ENCODE measurements at regions not wholly inside any gene's neighbourhood (a gene's known extent, or its start where the extent isn't known, plus 50 kb on each side); places are given as distances from the start of the nearest gene placed in this dataset.

- no peak for TF ChIP-seq NFRKB (IDR thresholded peaks at IDR 0.05; ENCODE audit: low read depth)
- no peak for TF ChIP-seq ZNF764 (CRISPR knock-in tag; IDR thresholded peaks at IDR 0.05; ENCODE audit: low read depth)
- TF ChIP-seq EZH2 (IDR thresholded peaks at IDR 0.05; ENCODE audit: borderline replicate concordance, low read depth, low read length): no peak
- TF ChIP-seq TCFL5 (CRISPR knock-in tag; conservative IDR thresholded peaks at IDR 0.05): no peak
- no peak for TF ChIP-seq CTCF (IDR thresholded peaks at IDR 0.05 in 2 of 3, conservative IDR thresholded peaks at IDR 0.05 in 1 of 3; ENCODE audit: insufficient read depth in 2 of 3, low read depth in 1 of 3, low read length in 3 of 3)
- TF ChIP-seq POLR2AphosphoS5 (IDR thresholded peaks at IDR 0.05; ENCODE audit: control insufficient read depth, insufficient read depth, low read depth, low read length): no peak
- TF ChIP-seq DEAF1 (CRISPR knock-in tag; IDR thresholded peaks at IDR 0.05): no peak
- no peak for TF ChIP-seq EGR1 (conservative IDR thresholded peaks at IDR 0.05)
- no peak for TF ChIP-seq HNRNPLL (IDR thresholded peaks at IDR 0.05; ENCODE audit: low read depth, low read length, poor library complexity, severe bottlenecking)
- no peak for TF ChIP-seq RNF219 (CRISPR knock-in tag; IDR thresholded peaks at IDR 0.05)
- no peak for TF ChIP-seq ELF1 (tag; IDR thresholded peaks at IDR 0.05)
- no peak for TF ChIP-seq TSC22D4 (tag; IDR thresholded peaks at IDR 0.05)
- TF ChIP-seq POLR2A (conservative IDR thresholded peaks at IDR 0.05): no peak
Measured at GRCh38 chr2:14418115-14418514, 214.4 kb upstream of the LRATD1 start.
